Thyroid gland (tissue), 4 donors: ENCODE measurements at regions not wholly inside any gene's neighbourhood (a gene's known extent, or its start where the extent isn't known, plus 50 kb on each side); places are given as distances from the start of the nearest gene placed in this dataset.

Experiments used
- DNase-seq, 2 donors: peaks; one replicate each; pipeline ENCODE4 v3.0.0-alpha.2; 2019
- H3K27ac ChIP-seq, 3 donors: fragments of 200-600 bp; sonication (generic); 1 replicate in 2 of 3; 2 replicates in 1 of 3; pipeline ENCODE4 v1.5.1; 2016 to 2019; ENCODE audit warnings: mild to moderate bottlenecking in 1 of 3, moderate library complexity in 1 of 3
- H3K27me3 ChIP-seq: fragments of 200-600 bp; sonication (generic); one replicate; pipeline ENCODE4 v1.5.1; 2019
- H3K36me3 ChIP-seq, 2 donors: fragments of 200-600 bp; sonication (generic); one replicate each; pipeline ENCODE4 v1.5.1; 2016 to 2019
- H3K4me1 ChIP-seq, 2 donors: fragments of 200-600 bp; sonication (generic); one replicate each; pipeline ENCODE4 v1.5.1; 2017 to 2019
- H3K4me3 ChIP-seq, 3 donors: fragments of 200-600 bp; sonication (generic); replicated peaks in 1 of 3; 1 replicate in 2 of 3; 2 replicates in 1 of 3; pipeline ENCODE4 v1.5.1; 2016; ENCODE audit warnings: mild to moderate bottlenecking in 1 of 3
- H3K9me3 ChIP-seq: fragments of 200-600 bp; sonication (generic); one replicate; pipeline ENCODE4 v1.5.1; 2017
- CTCF ChIP-seq, 6 experiments: fragments of 200-600 bp in 3 of 6; fragments of 450-650 bp in 3 of 6; sonication (generic) in 3 of 6; IDR thresholded peaks; one replicate each; pipeline ENCODE4 v1.5.1; 2016 to 2019; ENCODE audit warnings: antibody characterized with exemption in 6 of 6, mild to moderate bottlenecking in 2 of 6, inconsistent platforms in 1 of 6, moderate library complexity in 1 of 6
- POLR2A ChIP-seq, 2 donors: fragments of 450-650 bp; IDR thresholded peaks; one replicate each; pipeline ENCODE4 v1.6.1; 2017; ENCODE audit warnings: antibody characterized with exemption in 2 of 2, mild to moderate bottlenecking in 2 of 2, moderate library complexity in 1 of 2
- WGBS, 2 donors: methylation state at CpG; one replicate each; pipeline ENCODE4 v1.1.5; 2017; 5-methylcytosine and 5-hydroxymethylcytosine counted together
- intact Hi-C: fragments of 100-400 bp; cut with DNase I; formaldehyde crosslinking; loops from one replicate; pipeline ENCODE4 v1.15.1; 2023

DNA sequence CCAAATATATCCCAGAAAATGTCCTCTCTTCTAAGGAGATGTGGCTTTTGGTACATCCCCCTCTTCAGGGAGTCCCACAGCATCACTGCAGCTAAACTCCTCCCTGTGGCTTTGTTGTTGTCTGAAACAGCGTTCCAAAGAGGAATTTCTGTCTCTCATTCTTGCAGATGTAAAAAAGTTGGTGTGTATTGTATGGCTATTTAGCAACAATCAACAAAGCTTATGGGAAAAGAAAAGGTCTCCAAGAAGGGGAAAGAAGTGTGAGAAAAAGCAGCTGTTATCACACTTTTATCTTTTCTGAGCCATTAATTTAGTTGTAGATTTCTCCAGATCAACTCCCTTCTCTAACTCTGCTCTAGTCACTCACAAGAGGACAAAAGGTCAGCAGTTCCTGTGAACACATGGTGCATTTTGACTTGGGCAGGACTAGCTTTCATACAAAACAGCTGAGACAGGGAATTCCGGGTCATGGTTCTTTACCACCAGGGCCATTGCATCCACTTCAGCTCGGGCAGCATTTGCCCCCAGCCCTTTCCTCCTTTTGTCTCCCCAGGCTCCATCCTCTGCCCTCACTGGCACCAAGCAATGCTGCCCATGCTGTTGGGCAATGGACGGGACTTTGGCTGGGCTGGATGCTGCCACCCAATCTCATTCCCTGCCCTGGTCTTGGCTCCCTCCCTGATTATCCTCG, 184.7 kb downstream of the TMX1 start:
- no peaks in the 10 kb centered on the region for H3K36me3 ChIP-seq
- peak overlapping the region in 2 of 3 donors; percentile 13 to 27 for H3K27ac ChIP-seq
- no peaks in the 10 kb centered on the region for H3K27me3 ChIP-seq
- no peak overlapping the region for H3K4me3 ChIP-seq
- H3K9me3 ChIP-seq = no peaks in the 10 kb centered on the region
- no peak for DNase-seq
- no peak for TF ChIP-seq CTCF (IDR thresholded peaks at IDR 0.05)
- no peak for TF ChIP-seq POLR2A (IDR thresholded peaks at IDR 0.05)
- H3K4me1 ChIP-seq = peaks cover 0 to 4% of the 10 kb centered on the region in 2 donors
- intact Hi-C loops = no loop called here
- 44 to 55% methylated on average over 5 of the region's 5 CpGs for WGBS, 2 donors

GRCh38 chr14:51428981-51429380, 188.9 kb downstream of the TMX1 start:
- no peak for DNase-seq
- 81 to 93% methylated on average over 1 of the region's 1 CpG for WGBS, 2 donors
- H3K27ac ChIP-seq = no peak overlapping the region
- intact Hi-C loops = no loop called here
- no peak for TF ChIP-seq POLR2A (IDR thresholded peaks at IDR 0.05)
- TF ChIP-seq CTCF (IDR thresholded peaks at IDR 0.05) = no peak
- H3K36me3 ChIP-seq = no peaks in the 10 kb centered on the region
- no peaks in the 10 kb centered on the region for H3K9me3 ChIP-seq
- no peaks in the 10 kb centered on the region for H3K27me3 ChIP-seq
- peaks cover 0 to 4% of the 10 kb centered on the region in 2 donors for H3K4me1 ChIP-seq
- H3K4me3 ChIP-seq = no peak overlapping the region

DNA sequence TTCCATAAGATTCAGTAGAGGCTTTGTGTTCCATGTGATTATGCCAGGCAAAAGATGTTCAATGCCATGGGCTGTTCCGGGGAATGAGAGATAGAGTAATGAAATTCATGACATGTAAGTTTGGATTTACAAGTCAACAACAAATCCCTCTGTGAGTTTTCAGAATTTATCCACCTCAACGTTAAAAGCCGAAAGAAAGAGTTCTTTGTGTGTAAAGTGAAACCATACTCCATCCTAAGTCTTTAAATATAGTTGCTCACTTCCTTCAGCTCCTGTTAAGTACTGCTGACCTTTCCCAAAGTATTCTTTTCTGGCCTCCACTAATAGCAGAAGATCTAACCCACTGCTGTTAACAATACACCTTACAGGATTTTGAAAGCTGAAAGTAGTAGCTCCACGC, 190.0 kb downstream of the TMX1 start:
- Histone ChIP-seq H3K4me1 (peaks cover 0 to 1% of the 10 kb centered on the region in 2 donors), H3K27me3 (no peaks in the 10 kb centered on the region), H3K9me3 (no peaks in the 10 kb centered on the region), H3K4me3 (no peak overlapping the region), H3K36me3 (no peaks in the 10 kb centered on the region), H3K27ac (no peak overlapping the region)
- WGBS, 2 donors = 76 to 77% methylated on average over 4 of the region's 4 CpGs
- TF ChIP-seq POLR2A (IDR thresholded peaks at IDR 0.05) (no peak), CTCF (IDR thresholded peaks at IDR 0.05) (no peak)
- DNase-seq = no peak
- intact Hi-C loops = no loop called here

- 76 to 77% methylated on average over 3 of the region's 3 CpGs for WGBS, 2 donors
Observed at GRCh38 chr14:51430633-51431032, 190.6 kb downstream of the TMX1 start.

More at GRCh38 chr14:51430633-51431032, 190.6 kb downstream of the TMX1 start:
- intact Hi-C loops = no loop called here
- Histone ChIP-seq H3K27me3 (no peaks in the 10 kb centered on the region), H3K36me3 (no peaks in the 10 kb centered on the region), H3K27ac (no peak overlapping the region), H3K4me3 (no peak overlapping the region), H3K4me1 (no peaks in the 10 kb centered on the region), H3K9me3 (no peaks in the 10 kb centered on the region)
- no peak for TF ChIP-seq CTCF (IDR thresholded peaks at IDR 0.05)
- TF ChIP-seq POLR2A (IDR thresholded peaks at IDR 0.05) = no peak
- DNase-seq = no peak
